HG02610 (cell line): ENCODE measurements at regions not wholly inside any gene's neighbourhood (a gene's known extent, or its start where the extent isn't known, plus 50 kb on each side); places are given as distances from the start of the nearest gene placed in this dataset.
"Not testable (repeated sequence)": the region's sequence is repeated elsewhere in the genome, so short reads cannot be mapped to it uniquely, and the experiment has no call there.

Experiments used
- ATAC-seq: cut with Tn5 transposase; IDR thresholded peaks from one replicate; pipeline ENCODE4 v1.9.1; 2021; ENCODE audit warnings: mild to moderate bottlenecking, moderate library complexity; ENCODE audit not compliant: unreplicated experiment

DNA sequence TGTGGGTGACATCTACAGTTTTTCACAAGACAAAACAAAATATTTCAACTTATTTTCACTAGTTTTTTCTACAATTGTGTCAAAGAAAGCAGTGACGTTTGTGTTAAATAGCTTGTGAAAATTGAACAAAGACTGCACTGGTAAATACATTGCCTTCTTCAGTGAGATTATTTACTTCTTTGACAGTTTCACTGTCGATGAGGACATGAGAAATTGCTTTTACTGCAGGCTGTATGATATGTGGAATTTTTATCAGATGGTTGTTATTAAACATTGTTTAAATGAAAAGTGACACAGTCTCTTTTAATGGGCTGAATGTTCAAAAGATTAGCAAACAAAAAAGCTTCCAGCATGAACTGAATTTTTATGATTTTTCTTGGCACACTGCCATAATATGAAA is 773.9 kb upstream of the CADM2 start:
- ATAC-seq = no peak

DNA sequence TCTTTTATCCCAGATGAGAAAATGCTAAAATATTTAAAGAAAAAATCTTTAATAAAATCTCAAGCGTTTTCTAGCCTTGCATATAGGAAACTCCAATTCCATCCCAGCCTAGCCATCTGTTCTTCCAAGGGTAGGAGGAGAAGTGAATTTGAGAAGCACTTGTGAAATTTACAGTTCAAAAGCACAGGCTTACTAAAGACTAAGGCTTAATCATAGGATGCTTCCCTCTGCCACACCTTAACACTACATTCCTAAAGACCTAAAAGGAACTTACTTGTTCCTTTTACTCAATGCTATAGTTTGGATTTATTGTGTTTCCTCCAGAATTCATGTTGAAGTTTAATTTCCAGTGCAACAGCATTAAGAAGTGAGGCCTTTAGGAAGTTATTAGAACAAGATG is 764.8 kb upstream of the CADM2 start:
- ATAC-seq = no peak

DNA sequence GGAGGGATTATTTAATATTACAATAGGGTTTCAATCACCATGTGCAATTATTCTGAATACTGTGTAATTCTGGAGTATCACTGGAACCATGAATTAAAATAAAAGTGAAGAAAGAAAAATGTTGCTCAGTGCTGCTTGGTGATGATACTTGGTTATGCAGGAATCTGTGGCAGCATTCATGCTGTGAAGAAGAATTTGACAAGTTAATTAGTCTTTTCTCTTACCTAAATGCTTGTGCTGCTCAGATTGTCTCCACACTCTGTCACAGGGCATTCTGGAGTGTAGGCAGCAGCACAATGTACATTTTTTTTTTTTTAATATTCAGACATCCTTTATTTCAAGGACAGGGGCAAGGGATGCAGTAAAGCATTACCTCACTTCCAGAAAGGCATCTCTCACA is 749.3 kb upstream of the CADM2 start:
- no peak for ATAC-seq

- no peak for ATAC-seq
Observed at GRCh38 chr3:84223512-84223911, 735.3 kb upstream of the CADM2 start.

DNA sequence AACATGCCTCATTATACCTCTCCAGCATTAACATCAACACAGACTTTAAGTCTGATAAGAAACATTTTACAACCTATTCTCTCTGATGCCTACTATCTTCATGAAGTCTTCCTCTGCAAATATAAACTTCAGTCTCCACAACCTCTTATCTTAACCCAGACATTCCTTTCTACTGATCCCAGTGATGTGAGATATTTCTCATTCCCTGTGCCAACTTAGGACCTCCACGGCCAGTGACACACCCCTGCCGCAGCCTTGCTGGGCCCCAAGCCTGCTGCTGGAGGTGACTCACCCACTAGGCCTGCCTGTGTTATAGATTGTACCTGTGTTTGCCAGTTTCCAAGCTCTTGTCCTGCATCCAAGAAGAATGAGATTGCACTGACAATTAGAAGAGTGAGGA is 734.5 kb upstream of the CADM2 start:
- ATAC-seq = no peak

DNA sequence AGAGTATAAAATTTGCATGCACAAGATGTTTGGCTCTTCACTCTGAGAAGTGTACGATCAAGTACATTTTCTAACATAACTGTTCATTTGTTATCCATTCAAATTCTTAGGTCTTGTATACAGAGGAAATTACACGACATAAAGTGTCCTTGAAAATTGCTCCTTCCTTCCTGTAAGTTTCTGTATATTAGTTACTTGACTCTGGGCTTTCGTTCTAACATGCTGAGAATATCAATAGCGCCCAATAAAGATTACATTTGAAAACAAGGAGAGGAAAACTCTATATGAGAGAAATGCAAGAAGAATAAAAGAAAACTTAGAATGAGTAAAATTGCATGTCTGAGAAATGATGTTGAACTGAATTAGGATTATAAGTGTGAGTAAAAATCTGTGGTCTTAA is 722.5 kb upstream of the CADM2 start:
- no peak for ATAC-seq

DNA sequence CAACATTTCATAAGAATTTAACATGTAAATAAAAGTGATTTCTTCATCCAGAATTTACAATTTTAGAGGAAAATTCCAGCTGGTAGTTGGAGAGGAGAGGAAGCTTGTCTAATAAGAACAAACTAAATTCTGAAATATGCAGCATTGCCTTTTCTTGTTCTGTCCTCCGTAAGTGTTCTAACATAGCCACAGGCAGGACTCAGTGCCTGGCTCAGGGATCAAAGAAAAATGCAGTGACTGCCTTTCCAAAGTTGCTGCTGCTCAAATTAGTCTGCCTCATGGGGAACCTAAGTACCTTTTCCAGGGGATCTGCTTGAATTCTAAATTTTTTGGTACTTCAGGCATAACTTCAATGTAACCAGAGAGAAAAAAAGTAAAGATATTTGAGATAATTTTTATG is 713.0 kb upstream of the CADM2 start:
- ATAC-seq = no peak

DNA sequence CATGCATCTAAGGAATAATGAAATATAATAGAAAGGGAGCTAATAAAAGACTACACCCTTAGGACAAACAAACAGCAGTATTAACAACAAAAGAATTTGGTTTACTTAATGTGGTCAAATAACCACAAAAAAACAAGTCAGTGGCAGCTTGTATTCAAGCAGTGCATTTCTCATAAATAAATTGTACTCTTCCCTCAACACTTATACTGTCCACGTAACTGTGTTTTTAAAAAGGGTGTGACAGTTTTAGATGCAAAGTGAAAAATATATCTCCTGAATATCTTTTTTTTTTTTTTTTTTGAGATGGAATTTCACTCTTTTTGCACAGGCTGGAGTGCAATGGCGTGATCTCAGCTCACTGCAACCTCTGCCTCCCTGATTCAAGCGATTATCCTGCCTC is 698.2 kb upstream of the CADM2 start:
- no peak for ATAC-seq

DNA sequence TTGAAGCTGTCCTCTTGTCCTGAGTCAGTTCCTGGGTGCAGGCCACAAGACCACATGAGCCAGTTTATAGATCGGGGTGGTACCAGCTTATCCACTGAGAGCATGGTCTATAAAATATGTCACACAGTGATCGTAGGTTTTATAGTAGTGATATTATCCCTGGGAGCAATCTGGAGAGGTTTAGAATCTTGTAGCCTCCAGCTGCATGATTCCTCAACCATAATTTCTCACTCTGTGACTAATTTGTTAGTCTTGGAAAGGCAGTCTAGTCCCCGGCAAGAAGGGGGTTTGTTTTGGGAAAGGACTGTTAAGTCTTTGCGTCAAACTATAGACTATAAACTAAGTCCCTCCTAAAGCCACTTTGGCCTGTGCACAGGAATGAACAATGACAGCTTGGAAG is 693.0 kb upstream of the CADM2 start:
- ATAC-seq = no peak

DNA sequence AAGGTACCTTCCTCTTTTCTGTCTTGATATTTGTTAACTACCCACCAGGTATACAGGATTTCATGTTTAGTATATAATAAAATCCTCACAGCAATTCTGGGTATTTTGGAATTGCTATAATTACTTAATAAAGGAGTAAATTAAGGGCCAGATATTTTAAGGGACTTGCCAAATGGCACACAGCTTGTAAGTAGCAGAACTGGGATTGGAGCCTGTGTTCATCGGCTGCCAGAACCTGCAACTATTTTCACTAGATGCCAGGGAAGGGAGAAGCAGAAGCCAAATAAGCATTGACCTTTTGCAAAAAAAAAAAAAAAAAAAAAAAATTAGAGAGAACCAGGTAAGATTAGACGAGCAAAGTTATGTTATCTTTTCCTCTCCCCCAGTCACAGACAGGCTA is 683.3 kb upstream of the CADM2 start:
- no peak for ATAC-seq

GRCh38 chr3:84277562-84278224 is 681.1 kb upstream of the CADM2 start:
- ATAC-seq = no peak

- no peak for ATAC-seq
Observed at GRCh38 chr3:84292128-84292527, 666.7 kb upstream of the CADM2 start.

DNA sequence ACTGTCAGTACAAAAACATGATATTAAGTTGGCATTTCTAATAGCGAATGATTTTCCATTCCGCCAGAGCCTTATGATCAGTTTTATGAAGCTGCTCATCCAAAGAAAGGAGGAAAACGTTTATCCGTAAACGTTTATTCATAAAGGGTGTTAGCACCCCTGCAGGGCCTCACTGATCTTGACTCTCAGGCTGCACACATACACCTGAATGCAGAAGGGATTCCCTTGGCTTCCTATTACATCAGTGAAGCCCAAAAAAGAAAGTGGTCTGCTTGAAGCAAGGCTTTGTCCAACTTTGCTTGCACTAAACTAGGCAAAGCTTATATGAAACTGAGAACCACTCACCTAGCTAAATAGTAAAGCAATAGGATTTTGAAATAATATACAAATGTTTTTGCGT is 659.5 kb upstream of the CADM2 start:
- no peak for ATAC-seq

- ATAC-seq = no peak
Observed at GRCh38 chr3:84304214-84304613, 654.6 kb upstream of the CADM2 start.

DNA sequence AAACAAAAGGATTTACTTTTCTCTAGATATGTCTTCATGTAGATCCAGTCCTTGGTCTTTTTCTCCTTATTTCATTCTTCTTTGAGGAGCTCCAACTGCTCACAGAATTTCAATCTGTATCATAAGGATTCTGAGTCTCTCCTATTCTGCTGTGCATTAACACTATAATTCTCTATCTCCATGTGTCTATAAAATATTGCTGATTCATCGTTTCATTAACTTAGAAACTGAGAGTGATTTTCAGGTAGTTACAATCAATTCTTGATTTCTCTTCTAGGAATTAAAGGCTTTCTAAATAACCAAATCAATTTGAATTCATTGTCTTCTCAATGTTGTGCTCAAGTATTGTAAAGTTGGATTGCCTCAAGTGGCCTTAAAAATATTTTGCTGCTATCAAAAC is 651.5 kb upstream of the CADM2 start:
- ATAC-seq = no peak

DNA sequence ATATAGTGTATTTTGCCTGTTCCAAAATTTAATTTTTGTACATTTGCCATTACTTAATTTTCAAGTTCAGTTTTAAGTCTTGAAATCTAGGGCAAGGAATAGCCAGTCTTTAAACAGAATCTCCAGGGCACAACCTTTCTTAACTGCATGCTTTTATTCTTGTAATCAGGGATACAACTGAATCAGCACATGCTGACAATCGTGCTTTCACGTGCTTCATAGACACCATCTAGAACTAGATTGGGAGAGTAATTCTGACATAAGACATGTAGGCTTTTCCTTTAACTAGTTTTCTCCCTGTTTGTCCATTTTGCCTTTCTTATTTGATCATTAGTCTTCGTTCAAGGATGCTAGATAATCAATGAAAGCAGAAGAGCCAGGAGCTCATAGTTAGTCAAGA is 650.4 kb upstream of the CADM2 start:
- ATAC-seq = no peak

GRCh38 chr3:84318273-84318809 is 640.4 kb upstream of the CADM2 start:
- no peak for ATAC-seq

- ATAC-seq = not testable (repeated sequence)
Observed at GRCh38 chr3:84365563-84366278, 593.1 kb upstream of the CADM2 start.
